ENCODE measurements at regions not wholly inside any gene's neighbourhood (a gene's known extent, or its start where the extent isn't known, plus 50 kb on each side); places are given as distances from the start of the nearest gene placed in this dataset.
"Not testable (repeated sequence)": the region's sequence is repeated elsewhere in the genome, so short reads cannot be mapped to it uniquely, and the experiment has no call there.

- not testable (repeated sequence) for ATAC-seq
Observed at GRCh38 chr2:215889240-215889969, 123.9 kb downstream of the MREG start.

GRCh38 chr2:215888680-215889079 is 124.7 kb downstream of the MREG start:
- peak; percentile 24 for ATAC-seq
- intact Hi-C loops (cut with DNase I) = no loop called here
- no peak for DNase-seq (ENCODE audit: low spot score)

More at GRCh38 chr2:215889240-215889969, 123.9 kb downstream of the MREG start:
- intact Hi-C loops (cut with DNase I); DNase-seq (ENCODE audit: low spot score): not testable (repeated sequence)

DNA sequence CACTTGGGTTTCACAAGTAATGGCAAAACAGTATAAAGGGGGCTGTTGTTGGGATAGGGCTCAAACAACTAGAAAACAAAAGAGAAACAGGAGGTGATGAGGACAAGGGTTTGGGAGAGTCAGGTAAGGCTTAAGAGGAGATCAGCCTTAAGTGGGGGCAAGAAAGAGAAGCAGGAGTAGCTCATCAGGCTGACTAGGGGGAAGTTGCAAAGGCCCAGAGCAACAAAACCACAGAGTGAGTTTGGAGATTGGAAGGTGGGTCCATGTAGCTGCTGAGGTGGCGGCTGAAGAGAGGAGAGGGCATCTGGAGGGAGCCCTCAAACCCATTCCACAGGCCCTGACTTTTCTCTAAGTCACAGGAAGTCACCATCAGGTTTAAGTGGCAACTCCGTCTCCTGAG is 126.0 kb downstream of the MREG start:
- no peak for ATAC-seq
- intact Hi-C loops (cut with DNase I) = no loop called here
- no peak for DNase-seq (ENCODE audit: low spot score)

DNA sequence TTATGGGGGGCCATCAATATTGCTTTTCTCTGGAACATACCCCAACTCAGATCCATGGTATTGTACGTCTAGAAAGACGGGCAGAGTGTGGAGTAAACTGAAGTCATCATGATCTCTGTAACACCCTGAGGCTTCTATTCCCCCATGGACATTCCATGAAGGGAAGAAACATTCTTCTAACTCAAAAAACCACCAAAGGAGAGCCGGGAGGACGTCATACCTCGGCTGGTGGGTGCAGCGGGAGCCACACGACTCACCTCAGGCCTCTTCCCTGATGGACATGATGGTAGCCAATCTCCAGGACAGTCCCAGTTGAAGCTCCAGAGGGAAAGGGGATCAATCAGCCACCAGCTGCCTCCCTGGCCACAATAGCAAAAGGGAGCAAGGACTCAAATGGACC is 127.3 kb downstream of the MREG start:
- no peak for DNase-seq (ENCODE audit: low spot score)
- ATAC-seq = no peak
- intact Hi-C loops (cut with DNase I) = no loop called here

GRCh38 chr2:215885536-215885935 is 127.8 kb downstream of the MREG start:
- intact Hi-C loops (cut with DNase I) = no loop called here
- DNase-seq (ENCODE audit: low spot score) = no peak
- ATAC-seq = no peak

DNA sequence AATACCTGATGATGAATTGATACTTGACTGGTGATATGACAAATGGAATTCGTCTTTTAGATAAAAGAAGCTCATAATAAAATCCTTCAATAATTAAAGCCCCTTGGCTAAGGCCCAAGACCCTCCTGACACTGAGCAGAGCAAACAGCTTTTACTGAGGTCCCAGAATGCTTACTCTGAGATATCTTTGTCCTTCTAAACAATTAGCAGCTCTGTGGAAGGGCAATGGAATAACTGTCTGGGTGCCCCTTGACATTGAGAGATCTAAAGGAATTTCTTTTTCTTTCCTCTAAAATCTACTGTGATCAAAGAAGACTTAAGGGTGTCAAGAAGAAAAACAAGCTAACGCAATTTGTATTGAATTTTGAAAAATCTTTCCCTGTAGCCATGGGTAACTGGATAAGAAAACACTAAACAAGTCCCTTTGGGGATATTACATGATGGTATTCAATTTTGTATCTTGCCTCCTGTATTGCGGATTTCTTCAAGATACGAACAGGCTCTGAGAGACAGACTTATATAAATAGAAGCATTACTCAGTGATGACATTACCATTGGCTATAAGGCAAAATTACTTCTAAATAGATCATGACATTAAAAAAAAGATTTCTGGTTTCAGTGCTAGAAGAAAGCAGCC is 128.8 kb downstream of the MREG start:
- no peak for DNase-seq (ENCODE audit: low spot score)
- intact Hi-C loops (cut with DNase I) = no loop called here
- no peak for ATAC-seq

DNA sequence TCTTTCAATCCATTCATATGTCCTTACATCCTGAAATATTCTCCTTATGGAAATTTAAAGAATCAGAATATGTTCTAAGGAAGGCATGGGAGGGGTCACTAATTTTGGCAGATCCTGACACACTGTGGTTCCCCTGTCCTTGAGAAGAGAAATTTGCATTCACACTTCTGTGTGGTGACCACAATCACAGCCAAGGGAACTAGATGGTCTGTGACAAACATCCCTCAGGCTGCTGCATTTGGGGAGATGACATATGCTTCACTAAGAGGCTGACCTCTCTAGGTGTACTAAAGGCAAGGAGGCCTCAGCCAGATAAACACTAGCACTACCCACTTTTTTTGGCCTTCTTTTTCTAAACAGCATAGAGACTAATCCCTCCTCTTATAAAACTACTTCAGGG is 129.6 kb downstream of the MREG start:
- DNase-seq (ENCODE audit: low spot score) (no peak), ATAC-seq (no peak)
- intact Hi-C loops (cut with DNase I) = no loop called here

GRCh38 chr2:215882689-215883088 is 130.7 kb downstream of the MREG start:
- no peak for DNase-seq (ENCODE audit: low spot score)
- intact Hi-C loops (cut with DNase I) = no loop called here
- ATAC-seq = no peak

DNA sequence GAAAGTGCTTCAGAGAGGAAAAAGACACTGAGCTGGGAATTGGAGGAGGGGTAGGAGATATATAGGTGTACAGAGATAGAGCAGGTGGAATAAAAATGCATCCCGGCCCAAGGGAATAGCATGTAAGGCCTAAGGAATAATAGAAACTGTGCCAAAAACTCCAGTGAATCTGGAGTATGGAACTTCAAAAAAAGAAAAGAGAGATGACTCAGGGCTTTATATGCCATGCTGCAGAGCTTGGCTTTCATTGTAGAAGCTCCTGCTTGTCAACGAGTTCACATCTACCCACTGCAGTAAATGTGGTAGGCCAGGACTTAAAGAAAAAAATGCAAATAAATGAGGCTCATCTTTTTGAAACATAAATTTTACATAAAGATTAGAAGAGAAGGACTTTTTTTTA is 131.8 kb downstream of the MREG start:
- ATAC-seq (no peak), DNase-seq (ENCODE audit: low spot score) (no peak)
- intact Hi-C loops (cut with DNase I) = no loop called here

GRCh38 chr2:215880970-215881369 is 132.4 kb downstream of the MREG start:
- ATAC-seq (peak; percentile 43), DNase-seq (ENCODE audit: low spot score) (no peak)
- intact Hi-C loops (cut with DNase I) = no loop called here

DNA sequence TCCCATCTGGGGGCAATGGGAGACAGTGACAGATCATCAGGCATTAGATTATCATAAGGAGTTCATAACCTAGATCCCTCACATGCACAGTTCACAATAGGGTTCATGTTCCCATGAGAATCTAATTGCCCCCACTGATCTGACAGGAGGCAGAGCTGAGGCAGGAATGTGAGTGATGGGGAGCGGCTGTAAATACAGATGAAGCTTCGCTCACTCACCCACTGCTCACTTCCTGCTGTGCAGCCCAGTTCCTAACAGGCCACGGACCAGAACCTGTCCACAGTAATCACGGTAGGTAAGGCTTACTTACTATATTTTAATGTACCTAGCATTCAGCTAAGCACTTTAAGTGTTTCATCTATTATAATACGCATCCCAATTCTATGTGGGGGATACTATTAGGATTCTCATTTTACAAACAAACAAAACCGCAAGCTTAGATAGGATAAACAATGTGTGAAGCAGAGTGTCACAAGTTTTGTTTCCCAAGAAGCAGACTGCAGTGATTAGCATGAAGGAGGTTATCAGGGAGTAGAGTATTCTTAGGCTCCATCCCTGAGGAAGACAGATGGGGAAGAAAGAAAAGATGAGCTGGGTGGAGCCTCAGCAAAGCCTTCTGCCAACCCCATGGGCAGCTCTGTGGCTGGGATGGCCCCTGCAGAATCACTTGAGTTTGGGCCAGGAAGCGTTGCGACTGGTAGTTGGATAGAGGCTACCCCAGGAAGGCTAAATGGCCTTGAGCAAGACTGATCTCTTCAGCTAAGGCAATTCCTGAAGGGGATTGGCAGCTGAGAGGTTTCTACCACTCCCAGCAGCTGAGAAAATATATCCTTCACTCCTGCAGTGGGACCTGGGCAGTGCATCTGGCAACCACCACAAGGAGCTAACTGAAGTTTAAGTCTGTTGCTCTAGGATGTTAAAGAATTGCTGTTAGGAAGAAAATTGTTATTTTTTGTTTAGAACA is 133.1 kb downstream of the MREG start:
- DNase-seq (ENCODE audit: low spot score) = no peak
- intact Hi-C loops (cut with DNase I) = no loop called here
- ATAC-seq = peak; percentile 81

DNA sequence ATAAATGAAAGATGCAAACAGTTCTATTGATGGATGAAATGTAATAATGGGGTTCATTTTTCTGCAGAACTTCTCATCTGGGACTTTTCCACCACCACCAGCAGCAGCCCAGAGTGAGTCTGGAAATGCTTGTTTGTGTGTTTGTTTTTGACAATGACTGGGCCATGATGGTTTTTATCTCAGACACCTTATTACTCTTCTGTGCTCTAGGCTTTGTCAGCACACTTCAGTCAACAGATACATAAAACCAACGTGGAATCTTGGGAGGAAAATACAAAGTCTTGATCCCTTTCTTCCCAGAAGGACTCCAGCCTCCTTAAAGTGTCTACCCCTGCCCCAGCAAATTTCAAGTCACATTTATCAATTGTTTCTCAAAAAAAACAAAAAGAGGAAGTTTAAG is 134.0 kb downstream of the MREG start:
- DNase-seq (ENCODE audit: low spot score) (no peak), ATAC-seq (no peak)
- intact Hi-C loops (cut with DNase I) = no loop called here

- no peak for ATAC-seq
- no peak for DNase-seq (ENCODE audit: low spot score)
- intact Hi-C loops (cut with DNase I) = no loop called here
Observed at GRCh38 chr2:215878476-215879063, 134.8 kb downstream of the MREG start.

GRCh38 chr2:215876937-215877238 is 136.5 kb downstream of the MREG start:
- DNase-seq (ENCODE audit: low spot score) = no peak
- no peak for ATAC-seq
- intact Hi-C loops (cut with DNase I) = no loop called here

DNA sequence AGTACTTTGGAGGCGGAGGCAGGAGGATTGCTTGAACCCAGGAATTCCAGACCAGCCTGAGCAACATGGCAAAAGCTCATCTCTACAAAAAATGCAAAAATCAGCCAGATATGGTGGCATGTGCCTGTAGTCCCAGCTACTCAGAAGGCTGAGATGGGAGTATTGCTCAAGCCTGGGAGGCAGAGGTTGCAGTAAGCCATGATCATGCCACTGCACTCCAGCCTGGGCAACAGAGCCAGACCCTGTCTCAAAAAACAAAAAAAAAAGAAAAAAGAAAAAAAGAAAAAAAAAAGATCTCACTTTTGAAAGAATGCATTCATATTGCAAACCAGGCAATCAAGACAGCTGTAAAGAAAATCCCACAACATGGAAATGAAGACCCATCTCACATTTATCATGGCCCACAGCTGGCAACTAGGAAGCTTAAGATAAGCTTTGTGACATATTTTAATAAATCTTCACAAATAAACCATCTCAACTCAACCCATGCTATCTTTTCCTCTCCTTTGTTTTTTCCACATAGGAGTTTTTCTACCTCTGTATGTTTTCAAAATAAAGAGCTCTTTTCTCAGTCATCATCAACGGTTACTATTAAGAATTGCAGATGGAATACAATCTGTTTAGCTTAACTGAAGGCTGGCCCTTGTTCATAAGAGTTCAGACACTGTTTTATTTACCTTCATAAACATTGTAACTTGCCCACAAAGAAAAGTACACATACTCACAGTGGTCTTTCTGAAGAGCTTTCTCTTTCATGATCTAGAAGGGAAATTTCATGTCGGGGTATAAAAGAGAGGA is 137.0 kb downstream of the MREG start:
- no peak for DNase-seq (ENCODE audit: low spot score)
- intact Hi-C loops (cut with DNase I) = no loop called here
- no peak for ATAC-seq

GRCh38 chr2:215874418-215874817 is 138.9 kb downstream of the MREG start:
- intact Hi-C loops (cut with DNase I) = no loop called here
- DNase-seq (ENCODE audit: low spot score) (no peak), ATAC-seq (no peak)

GRCh38 chr2:215870986-215871385 is 142.4 kb downstream of the MREG start:
- ATAC-seq = no peak
- DNase-seq (ENCODE audit: low spot score) = no peak
- intact Hi-C loops (cut with DNase I) = no loop called here

GRCh38 chr2:215870088-215870490 is 143.3 kb downstream of the MREG start:
- intact Hi-C loops (cut with DNase I) = no loop called here
- ATAC-seq = peak; percentile 83

More at GRCh38 chr2:215870088-215870490, 143.3 kb downstream of the MREG start:
- no peak for DNase-seq (ENCODE audit: low spot score)

Data from sciatic nerve (tissue), 2 donors.